ENCODE measurements at regions not wholly inside any gene's neighbourhood (a gene's known extent, or its start where the extent isn't known, plus 50 kb on each side); places are given as distances from the start of the nearest gene placed in this dataset.

- in situ Hi-C loops (cut with MboI; ENCODE audit: low sequenced_read_pairs): no loop called here
Observed at GRCh38 chr3:103033841-103034240, 599.0 kb downstream of the ZPLD1 start.

DNA sequence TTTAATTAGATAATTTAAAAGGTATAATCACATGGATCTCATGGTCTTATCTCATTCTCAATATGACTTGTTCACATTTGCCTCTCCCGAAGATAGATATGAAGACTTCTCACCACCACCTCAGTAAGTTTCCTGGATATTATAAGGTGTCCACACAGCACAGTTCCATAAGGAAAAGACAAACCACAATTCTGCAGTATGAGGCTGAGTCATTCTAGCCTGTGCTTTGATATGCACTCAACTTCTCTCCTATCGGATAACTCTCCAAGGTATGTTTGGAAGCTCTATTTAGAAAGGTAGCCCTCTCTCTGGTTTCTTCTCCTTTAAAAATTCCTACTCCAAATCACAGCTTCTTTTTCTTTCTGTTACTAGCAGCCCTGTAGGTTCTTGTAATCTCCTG, 612.8 kb downstream of the ZPLD1 start:
- in situ Hi-C loops (cut with MboI; ENCODE audit: low sequenced_read_pairs): no loop called here

DNA sequence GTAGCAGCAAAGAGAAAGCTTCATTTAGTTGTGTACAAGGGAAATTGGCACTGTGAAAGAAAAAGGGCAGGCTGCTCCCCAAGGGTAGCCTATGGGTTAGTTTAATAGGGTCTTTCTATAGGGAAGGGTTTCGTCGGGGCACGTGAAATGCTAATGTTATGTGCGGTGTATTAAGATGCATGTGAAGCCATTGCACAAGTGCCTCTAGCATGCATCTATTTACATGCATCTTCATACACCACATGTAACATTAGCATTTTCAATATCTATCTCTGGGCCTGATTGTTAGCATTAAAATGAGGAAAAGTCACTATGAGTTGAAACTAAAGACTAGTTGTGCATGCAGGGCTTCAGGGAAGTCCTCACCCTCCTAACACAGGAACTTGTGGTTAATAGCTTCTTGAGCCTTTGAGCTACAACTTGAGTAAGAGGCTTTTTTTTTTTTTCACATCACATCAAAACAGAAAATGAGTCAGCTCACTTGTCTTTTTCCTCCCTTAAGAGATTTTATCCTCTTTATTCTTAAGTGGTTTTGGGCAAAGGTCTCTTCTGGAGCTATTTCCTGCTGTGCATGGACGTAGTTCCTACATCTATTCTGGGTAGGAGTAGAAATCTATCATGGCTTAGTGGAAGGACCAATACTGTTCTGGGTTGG, 613.4 kb downstream of the ZPLD1 start:
- in situ Hi-C loops (cut with MboI; ENCODE audit: low sequenced_read_pairs): no loop called here

DNA sequence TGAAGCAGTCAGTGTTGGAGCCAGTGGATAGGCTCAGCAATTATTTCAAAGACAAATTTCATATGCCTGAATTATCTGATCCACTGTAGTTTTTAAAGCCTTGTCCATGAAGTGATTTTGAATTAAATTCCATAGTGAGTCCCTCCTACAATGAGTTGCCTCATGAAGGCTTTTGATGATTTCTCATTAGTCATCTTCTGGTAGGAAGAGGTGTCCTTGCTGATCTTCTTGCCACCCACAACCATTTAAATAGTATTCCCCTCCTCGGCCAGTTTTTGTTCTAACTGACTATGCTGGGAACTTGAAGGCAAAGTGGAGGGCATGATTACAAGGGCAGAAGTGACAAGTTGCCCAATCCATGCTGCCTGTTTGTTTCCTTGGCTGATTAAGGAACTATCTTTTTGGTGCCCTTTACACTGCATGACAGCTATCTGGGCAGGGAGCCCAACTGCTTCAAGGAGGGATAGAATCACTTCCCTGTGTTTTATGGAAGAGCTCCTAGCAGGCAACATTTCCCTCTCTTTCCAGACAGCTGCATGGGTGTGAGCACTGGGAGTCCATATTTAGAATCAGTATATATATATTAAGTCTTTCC, 617.5 kb downstream of the ZPLD1 start:
- in situ Hi-C loops (cut with MboI; ENCODE audit: low sequenced_read_pairs): no loop called here

DNA sequence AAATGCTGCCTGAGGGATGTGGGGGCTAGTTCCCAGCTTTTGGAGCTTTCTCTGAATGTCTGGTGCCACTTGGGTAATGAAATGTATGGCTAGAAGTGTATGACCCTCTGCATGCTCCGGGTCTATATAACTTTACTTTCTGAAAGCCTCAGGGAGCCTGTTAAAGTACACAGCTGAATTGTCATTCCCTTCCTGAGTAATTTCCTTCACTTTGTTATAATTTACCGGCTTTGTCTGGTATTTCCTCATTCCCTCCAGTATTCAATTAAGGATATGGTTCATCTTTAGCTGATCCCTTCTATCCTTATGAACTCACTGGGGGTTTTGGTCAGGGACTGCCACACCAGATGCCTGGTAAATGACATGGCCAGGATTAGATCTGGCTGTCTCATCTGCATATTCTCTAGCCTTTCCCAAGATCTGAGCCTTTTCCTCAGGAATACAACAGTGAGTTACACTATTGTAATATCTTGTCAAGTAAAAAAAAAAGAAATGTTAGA, 620.3 kb downstream of the ZPLD1 start:
- in situ Hi-C loops (cut with MboI; ENCODE audit: low sequenced_read_pairs): no loop called here

DNA sequence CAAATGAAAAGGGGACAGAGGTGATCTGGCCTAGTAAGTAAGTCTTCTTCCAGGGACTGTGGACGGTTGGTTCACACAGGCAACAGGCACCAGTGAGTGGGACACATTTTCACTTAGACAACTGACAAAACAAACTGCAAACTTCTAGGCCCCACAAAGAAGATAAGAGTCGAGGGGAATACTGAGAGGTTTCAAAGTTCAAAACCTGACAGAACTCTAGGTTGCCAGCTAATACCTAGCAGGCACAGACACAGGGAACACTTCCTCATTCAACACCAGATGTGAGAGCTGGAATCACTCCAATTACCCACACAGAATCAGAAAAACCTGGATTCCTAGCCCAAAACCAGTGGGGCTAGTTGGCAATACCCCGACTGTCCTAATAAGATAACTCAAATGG, 621.7 kb downstream of the ZPLD1 start:
- in situ Hi-C loops (cut with MboI; ENCODE audit: low sequenced_read_pairs): no loop called here

DNA sequence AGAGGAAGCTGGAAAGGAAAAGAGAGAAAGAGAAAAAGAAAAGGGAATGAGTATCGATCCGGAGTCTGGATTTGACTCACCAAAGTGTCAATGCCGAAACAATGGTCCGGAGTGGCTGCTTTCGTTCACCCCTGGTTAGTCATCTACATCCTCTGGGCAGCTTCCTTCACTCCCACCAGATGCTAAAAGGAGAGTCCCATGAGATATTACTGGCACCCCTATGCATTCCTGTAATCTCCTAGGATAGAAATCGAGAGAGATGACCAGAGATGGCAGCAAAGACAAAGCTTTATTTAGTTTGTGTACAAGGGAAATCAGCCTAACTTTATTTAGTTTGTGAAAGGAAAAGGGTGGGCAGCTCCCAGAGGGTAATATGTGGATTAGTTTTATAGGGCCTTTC, 622.2 kb downstream of the ZPLD1 start:
- in situ Hi-C loops (cut with MboI; ENCODE audit: low sequenced_read_pairs): no loop called here

GRCh38 chr3:103057487-103057886, 622.7 kb downstream of the ZPLD1 start:
- in situ Hi-C loops (cut with MboI; ENCODE audit: low sequenced_read_pairs): no loop called here

GRCh38 chr3:103059432-103059831, 624.6 kb downstream of the ZPLD1 start:
- in situ Hi-C loops (cut with MboI; ENCODE audit: low sequenced_read_pairs): no loop called here

GRCh38 chr3:103060242-103060641, 625.4 kb downstream of the ZPLD1 start:
- in situ Hi-C loops (cut with MboI; ENCODE audit: low sequenced_read_pairs): no loop called here

GRCh38 chr3:103067963-103068362, 633.1 kb downstream of the ZPLD1 start:
- in situ Hi-C loops (cut with MboI; ENCODE audit: low sequenced_read_pairs): no loop called here

- in situ Hi-C loops (cut with MboI; ENCODE audit: low sequenced_read_pairs): no loop called here
Observed at GRCh38 chr3:103075282-103075681, 640.5 kb downstream of the ZPLD1 start.

GRCh38 chr3:103077910-103078309, 643.1 kb downstream of the ZPLD1 start:
- in situ Hi-C loops (cut with MboI; ENCODE audit: low sequenced_read_pairs): no loop called here

DNA sequence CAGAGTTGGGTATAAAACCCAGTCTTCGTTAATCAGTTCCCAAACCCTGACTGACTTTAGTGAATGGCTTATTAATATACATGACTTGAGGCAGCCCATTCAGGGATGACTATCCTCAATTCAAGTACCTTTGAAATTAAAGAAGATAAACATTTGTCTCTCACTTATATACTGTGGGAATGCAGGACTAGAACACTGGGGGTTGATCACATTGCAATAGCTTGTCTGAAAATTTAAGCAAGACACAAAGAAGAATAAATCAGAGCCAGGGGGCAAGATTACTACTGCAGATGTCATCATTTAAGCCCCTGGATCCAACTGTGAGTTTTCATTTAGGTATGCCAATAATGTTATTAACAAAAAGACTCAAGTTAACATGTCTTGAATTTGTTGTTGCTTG, 647.7 kb downstream of the ZPLD1 start:
- in situ Hi-C loops (cut with MboI; ENCODE audit: low sequenced_read_pairs): no loop called here

- in situ Hi-C loops (cut with MboI; ENCODE audit: low sequenced_read_pairs): no loop called here
Observed at GRCh38 chr3:103083848-103084631, 649.2 kb downstream of the ZPLD1 start.

DNA sequence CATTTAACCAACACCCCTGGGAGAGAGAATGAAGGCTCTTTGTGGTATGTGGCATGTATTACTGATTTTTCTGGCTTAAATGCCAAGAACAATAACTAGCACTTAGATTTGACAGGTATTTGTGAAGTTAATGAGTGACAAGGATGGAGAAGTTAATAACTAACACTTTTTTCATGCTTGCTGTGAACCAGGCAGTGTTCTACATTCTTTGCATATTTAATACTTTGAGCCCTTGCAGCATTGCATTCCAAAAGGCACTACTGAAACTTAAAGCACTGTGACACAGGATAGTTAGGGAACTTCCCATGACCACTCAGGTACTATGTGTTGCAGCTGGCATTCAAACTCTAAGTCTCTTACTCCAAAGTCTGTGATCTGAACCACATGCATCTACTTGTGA, 650.6 kb downstream of the ZPLD1 start:
- in situ Hi-C loops (cut with MboI; ENCODE audit: low sequenced_read_pairs): no loop called here

DNA sequence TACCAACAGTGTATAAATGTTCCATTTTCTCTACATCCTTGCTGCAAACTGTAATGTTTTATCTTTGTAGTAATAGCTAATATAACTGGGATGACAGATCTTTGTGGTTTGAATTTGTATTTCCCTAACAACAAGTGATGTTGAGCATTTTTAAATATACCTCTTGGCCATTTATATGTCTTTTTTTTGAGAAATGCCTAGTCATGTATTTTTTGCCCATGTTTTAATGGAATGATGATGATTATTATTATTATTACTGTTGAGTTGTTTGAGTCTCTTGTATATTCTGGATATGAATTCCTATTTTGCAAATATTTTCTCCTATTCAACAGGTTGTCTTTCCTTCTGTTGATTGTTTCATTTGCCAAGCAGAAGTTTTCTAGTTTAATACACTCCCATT, 654.9 kb downstream of the ZPLD1 start:
- in situ Hi-C loops (cut with MboI; ENCODE audit: low sequenced_read_pairs): no loop called here

DNA sequence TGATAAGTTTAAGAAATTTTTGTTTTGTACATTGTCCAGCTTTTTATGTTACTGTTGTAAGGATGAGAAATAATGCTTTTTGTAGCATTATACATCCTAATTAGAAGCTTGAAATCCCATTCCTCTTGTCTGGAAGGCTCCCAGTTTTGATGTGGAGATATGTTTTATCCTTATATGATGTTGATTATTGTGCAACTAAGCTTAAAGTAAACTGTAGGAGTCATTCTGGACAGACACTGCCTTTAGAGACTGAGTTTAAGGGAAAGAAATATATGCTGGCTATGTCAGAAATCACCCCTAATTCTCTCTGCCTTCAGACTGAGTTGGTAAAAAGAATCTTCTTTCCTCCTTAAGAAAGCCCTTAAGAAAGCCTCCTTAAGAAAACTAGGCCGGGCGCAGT, 670.4 kb downstream of the ZPLD1 start:
- in situ Hi-C loops (cut with MboI; ENCODE audit: low sequenced_read_pairs): no loop called here

DNA sequence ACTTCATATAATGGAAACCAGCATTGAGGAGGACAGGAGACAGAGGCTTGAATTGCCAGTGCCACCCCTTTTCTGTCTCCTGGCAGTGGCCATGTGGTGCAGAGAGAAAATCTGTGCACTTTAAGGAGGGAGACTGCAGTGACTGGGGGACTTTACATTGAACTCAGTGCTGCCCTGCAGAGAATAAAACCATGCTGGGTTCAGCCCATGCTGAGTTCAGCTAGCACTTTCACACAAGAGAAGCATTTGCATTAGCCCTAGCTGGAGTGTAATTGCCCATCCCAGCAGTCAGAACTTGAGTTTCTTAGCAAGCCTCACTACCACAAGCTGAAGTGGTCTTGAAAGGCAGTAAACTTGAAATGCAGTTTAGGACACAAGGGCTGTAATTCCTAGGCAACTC, 677.5 kb downstream of the ZPLD1 start:
- in situ Hi-C loops (cut with MboI; ENCODE audit: low sequenced_read_pairs): no loop called here

GRCh38 chr3:103126115-103126514, 691.3 kb downstream of the ZPLD1 start:
- in situ Hi-C loops (cut with MboI; ENCODE audit: low sequenced_read_pairs): no loop called here

GRCh38 chr3:103127098-103127630, 692.3 kb downstream of the ZPLD1 start:
- in situ Hi-C loops (cut with MboI; ENCODE audit: low sequenced_read_pairs): no loop called here

DNA sequence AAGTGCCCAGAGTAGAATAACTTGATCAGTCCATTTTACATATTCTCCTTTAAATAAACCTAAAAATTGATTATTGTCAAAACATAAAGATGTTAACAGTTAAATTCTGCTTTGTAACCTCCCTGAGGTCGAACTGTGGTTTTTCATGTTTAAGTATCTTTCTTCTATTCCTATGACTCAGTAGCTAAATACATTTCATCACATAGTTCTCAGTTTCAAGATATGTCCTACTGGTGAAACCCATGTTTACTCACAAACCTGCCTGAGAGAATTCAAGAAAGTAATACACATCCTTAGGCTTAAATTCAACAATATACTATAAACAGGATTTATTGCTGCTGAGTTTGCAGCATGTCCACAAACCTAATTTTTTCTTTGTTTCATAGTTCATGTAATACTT, 692.9 kb downstream of the ZPLD1 start:
- in situ Hi-C loops (cut with MboI; ENCODE audit: low sequenced_read_pairs): no loop called here
